IPS DF 6.9 (cell line): ENCODE measurements at regions not wholly inside any gene's neighbourhood (a gene's known extent, or its start where the extent isn't known, plus 50 kb on each side); places are given as distances from the start of the nearest gene placed in this dataset.

Experiments used
- DNase-seq: peaks from one replicate; pipeline ENCODE4 v3.0.0-alpha.2; 2013; ENCODE audit warnings: low read depth, low spot score
- H3K27ac ChIP-seq: one replicate; pipeline ENCODE4 v1.5.1; 2013; ENCODE audit warnings: low read length, control low read depth
- H3K27me3 ChIP-seq: 2 replicates; pipeline ENCODE4 v1.6.1; 2013; ENCODE audit warnings: mild to moderate bottlenecking, low read length; ENCODE audit not compliant: control insufficient read depth, insufficient read depth
- H3K36me3 ChIP-seq: 2 replicates; pipeline ENCODE4 v1.6.1; 2013; ENCODE audit warnings: low read length; ENCODE audit not compliant: control insufficient read depth, insufficient read depth
- H3K4me1 ChIP-seq: 2 replicates; pipeline ENCODE4 v1.6.1; 2013; ENCODE audit warnings: low read length; ENCODE audit not compliant: control insufficient read depth, insufficient read depth
- H3K4me3 ChIP-seq: 2 replicates; pipeline ENCODE4 v1.5.1; 2013; ENCODE audit warnings: mild to moderate bottlenecking, low read length
- H3K9me3 ChIP-seq: 2 replicates; pipeline ENCODE4 v1.6.1; 2013; ENCODE audit warnings: low read length, inconsistent platforms; ENCODE audit not compliant: control insufficient read depth, insufficient read depth
- WGBS: extraction: QIAGEN DNeasy Blood & Tissue Kit; methylation state at CpG from one replicate; pipeline ENCODE4 v1.1.7; 2013; ENCODE audit warnings: mixed read lengths, missing lambda C conversion rate; ENCODE audit not compliant: insufficient read length, insufficient coverage; 5-methylcytosine and 5-hydroxymethylcytosine counted together

DNA sequence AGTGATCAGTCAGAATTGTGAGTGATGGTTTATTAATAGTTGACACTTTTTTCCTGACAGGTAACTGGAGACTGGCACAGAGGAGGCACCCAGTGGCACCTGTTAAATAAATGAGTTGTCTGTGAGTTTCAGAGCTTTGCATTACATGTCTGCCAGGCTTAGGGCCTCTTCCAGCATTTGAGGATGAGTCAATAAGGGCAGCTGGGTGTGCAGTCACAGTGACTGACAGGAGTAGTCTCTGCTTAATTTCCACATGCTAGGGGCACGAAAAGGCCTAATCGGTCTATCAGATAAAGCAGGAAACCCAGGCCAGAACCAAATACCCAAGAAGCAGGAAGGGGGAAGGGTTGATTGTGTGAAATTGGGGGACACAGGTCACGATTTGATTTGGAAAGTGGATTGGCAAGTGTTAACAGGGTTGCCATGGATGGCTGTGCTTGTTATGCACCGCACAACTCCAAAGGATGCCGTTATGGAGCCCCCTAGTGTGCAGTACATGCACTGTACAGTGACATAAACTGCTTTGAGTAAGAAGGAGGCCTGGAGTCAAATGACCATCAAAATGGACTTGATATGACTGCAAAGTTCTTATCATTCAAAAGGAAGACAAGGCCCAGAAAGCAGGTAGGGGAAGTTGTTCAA lies 111.9 kb upstream of the GGTLC1 start:
- no peaks in the 10 kb centered on the region for H3K27me3 ChIP-seq
- H3K27ac ChIP-seq, result no peak overlapping the region
- H3K9me3 ChIP-seq, result no peaks in the 10 kb centered on the region
- no CpG with 5 or more reads among the region's 5 CpGs for WGBS
- H3K36me3 ChIP-seq, result no peaks in the 10 kb centered on the region
- H3K4me1 ChIP-seq, result no peaks in the 10 kb centered on the region
- no peak for DNase-seq
- no peak overlapping the region for H3K4me3 ChIP-seq

DNA sequence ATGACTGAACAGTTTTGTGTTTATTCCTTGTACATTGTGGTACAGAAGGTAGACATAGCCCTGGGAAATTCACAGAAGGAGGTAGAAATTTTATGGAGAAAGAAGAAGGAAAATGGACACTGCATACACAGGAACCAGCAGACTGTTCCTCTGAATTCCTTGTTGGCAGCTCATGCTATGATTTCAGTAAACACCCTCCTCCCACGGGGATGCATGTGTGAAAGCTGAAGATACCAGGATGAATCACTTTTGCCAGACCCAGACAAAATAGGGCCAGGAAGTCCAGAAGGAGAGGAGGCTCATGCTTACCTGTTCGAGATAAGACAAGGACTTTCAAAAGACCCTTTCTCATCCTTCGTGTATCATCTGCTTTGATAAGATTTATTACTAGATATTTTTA lies 110.3 kb upstream of the GGTLC1 start:
- no peaks in the 10 kb centered on the region for H3K9me3 ChIP-seq
- WGBS, result no CpG with 5 or more reads among the region's 3 CpGs
- no peak for DNase-seq
- no peak overlapping the region for H3K27ac ChIP-seq
- H3K4me3 ChIP-seq, result no peak overlapping the region
- H3K4me1 ChIP-seq, result no peaks in the 10 kb centered on the region
- no peaks in the 10 kb centered on the region for H3K27me3 ChIP-seq
- H3K36me3 ChIP-seq, result no peaks in the 10 kb centered on the region

DNA sequence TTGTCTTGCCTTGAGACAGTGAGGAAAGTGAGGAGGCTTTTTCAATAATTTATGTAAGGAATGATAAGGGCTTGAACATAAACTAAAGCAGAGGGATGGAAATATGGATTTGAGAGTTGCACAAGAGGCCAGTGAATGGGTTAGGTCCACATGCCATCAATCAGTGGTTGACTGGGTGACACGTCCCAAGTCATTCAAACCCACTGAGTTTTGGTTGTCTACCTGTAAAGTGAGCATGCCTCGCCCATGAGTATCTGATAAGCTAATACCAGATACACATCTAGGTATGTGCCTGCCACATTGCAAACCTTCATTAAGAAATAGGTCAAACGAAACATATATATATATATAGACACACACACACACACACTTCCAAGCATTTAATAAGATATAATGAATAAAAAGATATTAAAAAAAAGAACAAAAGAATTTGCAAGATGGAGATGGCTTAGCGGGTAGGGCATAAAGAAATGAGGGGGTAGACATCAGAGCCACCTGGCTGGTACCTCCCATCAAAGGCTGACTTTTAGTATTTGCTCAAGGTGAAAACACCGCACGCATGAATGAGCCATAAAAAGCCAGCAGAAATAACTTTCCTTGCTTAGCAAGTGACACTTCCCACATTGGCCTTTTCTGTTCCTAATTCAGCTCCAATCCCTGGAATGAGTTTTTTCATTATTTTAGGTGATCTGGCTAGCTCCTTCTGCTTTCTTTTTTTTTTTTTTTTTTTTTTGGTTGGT lies 109.1 kb upstream of the GGTLC1 start:
- no peaks in the 10 kb centered on the region for H3K4me1 ChIP-seq
- H3K36me3 ChIP-seq, result no peaks in the 10 kb centered on the region
- DNase-seq, result no peak
- WGBS, result no CpG with 5 or more reads among the region's 6 CpGs
- H3K4me3 ChIP-seq, result no peak overlapping the region
- H3K27me3 ChIP-seq, result no peaks in the 10 kb centered on the region
- no peaks in the 10 kb centered on the region for H3K9me3 ChIP-seq
- H3K27ac ChIP-seq, result no peak overlapping the region

DNA sequence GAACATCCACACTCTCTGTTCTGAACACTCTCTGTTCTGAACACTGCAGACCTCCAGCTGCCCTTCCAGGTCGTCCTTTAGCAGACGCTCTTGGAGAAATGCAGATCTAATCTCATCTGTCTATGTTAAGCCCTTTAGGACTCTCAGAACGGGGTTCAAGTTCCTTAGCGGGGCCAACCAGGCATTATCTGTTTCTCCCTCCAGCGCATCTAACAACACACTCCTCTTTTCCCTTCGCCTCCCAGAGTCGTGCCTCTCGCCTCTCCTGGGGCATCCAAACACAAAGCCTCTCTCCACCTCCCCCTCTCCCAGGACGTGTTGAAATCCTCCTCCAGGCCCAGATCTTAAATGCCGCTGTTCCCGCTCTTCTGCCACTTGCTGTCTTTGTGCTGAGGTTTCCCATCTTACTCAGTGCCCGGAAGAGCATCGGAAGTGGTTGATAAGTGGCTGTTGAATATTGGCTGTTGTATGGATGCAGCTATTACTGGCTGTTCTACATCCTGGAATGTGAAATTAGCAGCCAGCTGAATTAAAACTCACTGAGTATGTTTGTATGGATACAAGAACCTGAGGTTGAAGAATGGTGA lies 108.4 kb upstream of the GGTLC1 start:
- WGBS, result no CpG with 5 or more reads among the region's 13 CpGs
- H3K9me3 ChIP-seq, result no peaks in the 10 kb centered on the region
- no peaks in the 10 kb centered on the region for H3K36me3 ChIP-seq
- H3K4me3 ChIP-seq, result no peak overlapping the region
- DNase-seq, result no peak
- H3K4me1 ChIP-seq, result no peaks in the 10 kb centered on the region
- H3K27me3 ChIP-seq, result no peaks in the 10 kb centered on the region
- no peak overlapping the region for H3K27ac ChIP-seq

DNA sequence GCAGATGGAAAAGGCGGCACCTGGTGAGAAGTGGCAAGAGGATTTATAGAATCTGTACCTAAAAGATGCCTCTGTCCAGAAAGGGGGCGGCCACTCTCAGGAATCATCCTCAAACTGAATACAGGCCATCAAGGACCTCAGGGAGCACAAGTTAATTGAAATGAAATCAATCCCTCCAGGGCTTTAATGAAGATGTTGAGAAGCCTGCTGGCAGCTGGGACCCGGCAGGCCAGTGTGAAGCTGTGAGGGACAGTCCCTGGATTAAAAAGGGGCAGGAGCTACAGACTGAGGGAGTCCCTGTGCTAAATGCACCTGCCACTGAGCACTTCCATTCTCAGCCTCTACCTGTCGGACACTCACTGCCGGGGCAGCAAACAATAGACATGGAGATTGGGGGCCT lies 107.7 kb upstream of the GGTLC1 start:
- Histone ChIP-seq H3K9me3 (no peaks in the 10 kb centered on the region), H3K36me3 (no peaks in the 10 kb centered on the region), H3K27me3 (no peaks in the 10 kb centered on the region), H3K4me1 (no peaks in the 10 kb centered on the region), H3K27ac (no peak overlapping the region), H3K4me3 (no peak overlapping the region)
- no peak for DNase-seq
- WGBS, result no CpG with 5 or more reads among the region's 5 CpGs

DNA sequence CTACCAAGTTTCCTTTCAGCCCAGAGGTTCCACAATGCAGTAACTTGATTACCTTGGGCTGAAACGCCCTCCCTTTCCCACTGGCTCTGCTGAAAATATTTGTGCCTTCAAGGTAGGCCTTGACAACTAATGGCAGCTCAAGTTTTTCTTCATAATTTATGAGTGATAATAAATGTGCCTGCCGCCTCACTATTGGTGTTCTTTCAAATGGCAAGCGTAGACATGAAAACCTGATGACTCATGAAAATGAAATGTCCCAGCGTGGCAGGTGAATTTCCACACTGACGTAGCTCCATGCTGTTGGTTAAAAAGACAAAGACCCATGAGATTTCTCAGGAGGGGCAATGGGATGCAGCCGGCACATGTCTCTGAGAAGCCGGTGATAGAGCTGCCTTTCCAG lies 107.2 kb upstream of the GGTLC1 start:
- H3K27ac ChIP-seq, result no peak overlapping the region
- no peaks in the 10 kb centered on the region for H3K4me1 ChIP-seq
- H3K27me3 ChIP-seq, result no peaks in the 10 kb centered on the region
- no peaks in the 10 kb centered on the region for H3K36me3 ChIP-seq
- no CpG with 5 or more reads among the region's 7 CpGs for WGBS
- no peak for DNase-seq
- no peak overlapping the region for H3K4me3 ChIP-seq
- no peaks in the 10 kb centered on the region for H3K9me3 ChIP-seq

DNA sequence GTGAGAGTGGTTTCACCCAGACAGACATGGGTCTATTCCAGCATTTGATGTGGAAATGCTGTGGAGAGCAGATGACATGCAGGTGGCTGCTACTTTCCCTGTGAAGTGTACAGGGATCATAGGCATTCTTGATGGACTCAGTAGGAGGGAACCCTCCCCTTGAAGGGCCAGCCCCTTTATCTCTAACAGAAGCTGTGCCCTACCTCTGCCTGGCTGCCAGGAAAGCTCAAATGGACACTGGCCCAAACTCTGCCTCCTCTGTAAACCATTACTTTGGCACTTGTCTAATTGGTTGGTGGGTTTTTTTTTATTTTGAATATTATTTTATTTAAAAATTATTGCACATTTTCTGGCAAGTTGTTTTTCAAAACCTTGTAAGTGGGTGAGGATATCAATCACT lies 106.7 kb upstream of the GGTLC1 start:
- no peak for DNase-seq
- H3K27me3 ChIP-seq, result no peaks in the 10 kb centered on the region
- H3K4me3 ChIP-seq, result no peak overlapping the region
- H3K36me3 ChIP-seq, result no peaks in the 10 kb centered on the region
- no peak overlapping the region for H3K27ac ChIP-seq
- no peaks in the 10 kb centered on the region for H3K9me3 ChIP-seq
- no peaks in the 10 kb centered on the region for H3K4me1 ChIP-seq

DNA sequence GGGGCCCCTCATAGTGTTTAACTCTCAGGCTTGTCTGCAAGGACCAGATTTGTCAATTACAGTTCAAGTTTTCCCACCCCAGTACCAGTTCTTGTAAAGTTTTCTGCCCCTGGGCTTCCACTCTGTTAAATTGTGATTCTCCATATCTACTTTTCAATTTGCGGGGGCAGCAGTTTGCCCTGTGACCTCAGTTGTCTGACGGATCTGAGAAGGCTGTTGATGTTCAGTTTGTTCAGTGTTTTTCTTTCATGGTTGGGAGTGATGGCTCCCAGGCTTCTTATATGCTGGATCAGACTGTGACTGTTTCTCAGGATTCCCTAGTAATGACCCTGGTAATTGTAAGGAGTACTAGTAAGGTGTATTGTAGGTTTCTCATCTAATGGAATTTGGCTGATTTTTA lies 101.0 kb upstream of the GGTLC1 start:
- Histone ChIP-seq H3K36me3 (no peaks in the 10 kb centered on the region), H3K4me1 (no peaks in the 10 kb centered on the region), H3K27ac (no peak overlapping the region), H3K9me3 (no peaks in the 10 kb centered on the region), H3K4me3 (no peak overlapping the region), H3K27me3 (no peaks in the 10 kb centered on the region)
- DNase-seq, result no peak
- no CpG with 5 or more reads among the region's 2 CpGs for WGBS

DNA sequence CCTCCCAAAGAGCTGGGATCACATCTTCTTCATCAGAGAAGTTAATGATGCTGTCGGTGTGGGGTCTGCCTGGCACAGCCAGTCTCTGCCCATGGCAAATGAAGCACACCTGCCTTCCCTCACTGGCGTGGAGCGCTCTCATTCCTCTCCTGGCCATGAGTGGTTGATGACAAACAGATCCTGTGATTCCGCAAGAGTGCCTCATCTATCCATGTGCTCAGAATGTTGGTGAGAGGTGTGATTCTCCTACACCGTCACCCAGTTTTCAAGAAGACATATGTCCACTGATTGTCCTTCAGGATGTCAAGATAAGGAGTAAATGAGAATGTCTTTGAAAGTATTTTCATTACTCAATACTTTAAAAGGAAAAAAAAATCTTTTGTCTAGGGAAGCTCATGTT lies 97.5 kb upstream of the GGTLC1 start:
- Histone ChIP-seq H3K27me3 (no peaks in the 10 kb centered on the region), H3K4me3 (no peak overlapping the region), H3K27ac (no peak overlapping the region), H3K36me3 (no peaks in the 10 kb centered on the region), H3K9me3 (no peaks in the 10 kb centered on the region), H3K4me1 (no peaks in the 10 kb centered on the region)
- no peak for DNase-seq
- no CpG with 5 or more reads among the region's 5 CpGs for WGBS

DNA sequence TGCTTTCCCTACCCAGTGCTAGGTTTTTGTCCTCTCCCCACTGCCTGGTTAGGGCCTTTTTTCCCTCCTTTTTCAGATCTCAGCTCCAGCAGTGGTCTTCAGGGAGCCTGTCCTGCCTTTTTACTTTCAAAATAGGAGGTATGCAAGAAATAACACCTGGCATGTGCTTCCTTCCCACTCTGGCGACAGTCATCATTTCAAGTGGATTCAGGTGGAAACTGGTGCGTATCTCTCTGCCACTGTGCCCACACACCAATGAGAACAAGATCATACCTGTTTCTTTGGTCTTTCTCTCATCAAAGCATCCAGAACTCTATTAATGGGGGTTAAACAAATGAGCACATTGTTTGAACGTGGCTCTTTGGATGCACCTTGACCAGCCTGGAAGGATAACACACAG lies 95.7 kb upstream of the GGTLC1 start:
- no CpG with 5 or more reads among the region's 3 CpGs for WGBS

DNA sequence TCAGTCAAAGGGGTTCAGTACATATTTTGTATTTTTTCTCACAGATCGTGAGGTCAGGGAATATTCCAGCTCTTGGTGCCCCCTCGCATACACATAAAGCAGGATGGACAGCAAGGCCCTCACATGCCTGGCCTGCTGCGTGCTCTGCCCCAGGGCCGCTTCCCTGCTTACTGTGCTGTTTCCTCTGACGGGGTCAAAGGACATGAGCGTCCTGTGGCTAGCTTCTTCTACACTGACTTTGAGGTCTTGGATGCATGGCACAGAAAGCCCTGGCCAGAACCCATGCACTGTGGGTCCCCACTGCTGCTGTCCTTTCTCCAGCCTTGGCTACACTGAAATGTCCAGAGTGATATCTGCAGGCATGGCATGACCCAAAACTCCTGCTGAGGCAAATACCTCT lies 92.5 kb upstream of the GGTLC1 start:
- no peaks in the 10 kb centered on the region for H3K27me3 ChIP-seq
- WGBS, result no CpG with 5 or more reads among the region's 6 CpGs

More for the DNA sequence above, 95.7 kb upstream of the GGTLC1 start:
- Histone ChIP-seq H3K27me3 (no peaks in the 10 kb centered on the region), H3K36me3 (no peaks in the 10 kb centered on the region), H3K4me3 (no peak overlapping the region), H3K27ac (no peak overlapping the region), H3K4me1 (no peaks in the 10 kb centered on the region), H3K9me3 (no peaks in the 10 kb centered on the region)
- DNase-seq, result no peak

More for the DNA sequence above, 92.5 kb upstream of the GGTLC1 start:
- DNase-seq, result no peak
- H3K4me3 ChIP-seq, result no peak overlapping the region
- no peaks in the 10 kb centered on the region for H3K9me3 ChIP-seq
- no peak overlapping the region for H3K27ac ChIP-seq
- H3K36me3 ChIP-seq, result no peaks in the 10 kb centered on the region
- H3K4me1 ChIP-seq, result no peaks in the 10 kb centered on the region
